Naive B cell (primary cell): ENCODE measurements at regions not wholly inside any gene's neighbourhood (a gene's known extent, or its start where the extent isn't known, plus 50 kb on each side); places are given as distances from the start of the nearest gene placed in this dataset.

ENCODE experiments used
- ATAC-seq, 2 donors: fragments of 150-1000 bp; cut with Tn5 transposase; 2 replicates each; pipeline ENCODE4 v1.10.0; 2021; ENCODE audit warnings: low read depth in 2 of 2, mild to moderate bottlenecking in 2 of 2, moderate library complexity in 2 of 2
- DNase-seq: peaks from one replicate; pipeline ENCODE4 v3.0.0; 2022
- H3K27ac Mint-ChIP-seq, 6 donors: one replicate each; pipeline ENCODE4 v1.8.0; 2020 to 2022; ENCODE audit warnings: mild to moderate bottlenecking in 6 of 6, mixed read lengths in 6 of 6, moderate library complexity in 5 of 6, inconsistent platforms in 2 of 6
- H3K27me3 Mint-ChIP-seq, 3 donors: one replicate each; pipeline ENCODE4 v1.8.0; 2021 to 2022; ENCODE audit warnings: mixed read lengths in 3 of 3, mild to moderate bottlenecking in 1 of 3
- H3K36me3 Mint-ChIP-seq, 2 donors: one replicate each; pipeline ENCODE4 v1.8.0; 2020 to 2022; ENCODE audit warnings: mixed read lengths in 2 of 2, inconsistent platforms in 1 of 2, mild to moderate bottlenecking in 1 of 2
- H3K4me1 Mint-ChIP-seq, 3 donors: one replicate each; pipeline ENCODE4 v1.8.0; 2020 to 2022; ENCODE audit warnings: mixed read lengths in 3 of 3, inconsistent platforms in 1 of 3, mild to moderate bottlenecking in 1 of 3, moderate library complexity in 1 of 3
- H3K4me3 Mint-ChIP-seq, 8 donors: one replicate each; pipeline ENCODE4 v1.8.0; 2020 to 2022; ENCODE audit warnings: mild to moderate bottlenecking in 8 of 8, mixed read lengths in 8 of 8, moderate library complexity in 8 of 8, inconsistent platforms in 2 of 8
- H3K9me3 Mint-ChIP-seq, 7 donors: one replicate each; pipeline ENCODE4 v1.8.0; 2020 to 2022; ENCODE audit warnings: mixed read lengths in 7 of 7, mild to moderate bottlenecking in 5 of 7, inconsistent platforms in 2 of 7, moderate library complexity in 1 of 7

GRCh38 chr3:103660810-103661209 lies 1226.0 kb downstream of the ZPLD1 start:
- H3K27me3 Mint-ChIP-seq: no peaks in the 10 kb centered on the region
- peaks cover 0 to 4% (median 0%) of the 10 kb centered on the region in 7 donors for H3K9me3 Mint-ChIP-seq
- ATAC-seq (no peak), DNase-seq (no peak)
- no peaks in the 10 kb centered on the region for H3K36me3 Mint-ChIP-seq
- H3K4me1 Mint-ChIP-seq: no peaks in the 10 kb centered on the region
- no peak overlapping the region for H3K4me3 Mint-ChIP-seq
- no peak overlapping the region for H3K27ac Mint-ChIP-seq

- no peaks in the 10 kb centered on the region for H3K27me3 Mint-ChIP-seq
- no peaks in the 10 kb centered on the region for H3K4me1 Mint-ChIP-seq
- no peak overlapping the region for H3K4me3 Mint-ChIP-seq
- H3K36me3 Mint-ChIP-seq: no peaks in the 10 kb centered on the region
- peaks cover 0 to 4% (median 0%) of the 10 kb centered on the region in 7 donors for H3K9me3 Mint-ChIP-seq
- no peak overlapping the region for H3K27ac Mint-ChIP-seq
- no peak for DNase-seq
- no peak for ATAC-seq
Observed at GRCh38 chr3:103662591-103662990, 1227.8 kb downstream of the ZPLD1 start.

- no peaks in the 10 kb centered on the region for H3K9me3 Mint-ChIP-seq
- H3K27ac Mint-ChIP-seq: no peak overlapping the region
- H3K27me3 Mint-ChIP-seq: no peaks in the 10 kb centered on the region
- DNase-seq (no peak), ATAC-seq (no peak)
- H3K4me1 Mint-ChIP-seq: no peaks in the 10 kb centered on the region
- no peaks in the 10 kb centered on the region for H3K36me3 Mint-ChIP-seq
- no peak overlapping the region for H3K4me3 Mint-ChIP-seq
Observed at GRCh38 chr3:103672346-103672745, 1237.5 kb downstream of the ZPLD1 start.

GRCh38 chr3:103684904-103685303 lies 1250.1 kb downstream of the ZPLD1 start:
- Mint-ChIP-seq H3K4me3 (no peak overlapping the region), H3K4me1 (no peaks in the 10 kb centered on the region), H3K27ac (no peak overlapping the region), H3K36me3 (no peaks in the 10 kb centered on the region), H3K27me3 (no peaks in the 10 kb centered on the region), H3K9me3 (peaks cover 0 to 13% (median 4%) of the 10 kb centered on the region in 7 donors)
- DNase-seq (no peak), ATAC-seq (no peak)

- no peaks in the 10 kb centered on the region for H3K4me1 Mint-ChIP-seq
- ATAC-seq (no peak), DNase-seq (no peak)
- no peaks in the 10 kb centered on the region for H3K27me3 Mint-ChIP-seq
- no peaks in the 10 kb centered on the region for H3K36me3 Mint-ChIP-seq
- no peak overlapping the region for H3K27ac Mint-ChIP-seq
- peaks cover 0 to 13% (median 4%) of the 10 kb centered on the region in 7 donors for H3K9me3 Mint-ChIP-seq
- H3K4me3 Mint-ChIP-seq: no peak overlapping the region
Observed at GRCh38 chr3:103685939-103686338, 1251.1 kb downstream of the ZPLD1 start.

- H3K27me3 Mint-ChIP-seq: no peaks in the 10 kb centered on the region
- H3K4me1 Mint-ChIP-seq: no peaks in the 10 kb centered on the region
- DNase-seq: no peak
- no peak overlapping the region for H3K4me3 Mint-ChIP-seq
- no peak overlapping the region for H3K27ac Mint-ChIP-seq
- peaks cover 0 to 26% (median 5%) of the 10 kb centered on the region in 7 donors for H3K9me3 Mint-ChIP-seq
- no peak for ATAC-seq
- no peaks in the 10 kb centered on the region for H3K36me3 Mint-ChIP-seq
Observed at GRCh38 chr3:103690536-103690935, 1255.7 kb downstream of the ZPLD1 start.

GRCh38 chr3:103693831-103694230 lies 1259.0 kb downstream of the ZPLD1 start:
- Mint-ChIP-seq H3K27me3 (no peaks in the 10 kb centered on the region), H3K4me1 (no peaks in the 10 kb centered on the region), H3K27ac (no peak overlapping the region), H3K4me3 (no peak overlapping the region), H3K36me3 (no peaks in the 10 kb centered on the region), H3K9me3 (peaks cover 0 to 21% (median 5%) of the 10 kb centered on the region in 7 donors)
- no peak for DNase-seq
- no peak for ATAC-seq

- no peak for ATAC-seq
- H3K9me3 Mint-ChIP-seq: no peaks in the 10 kb centered on the region
- DNase-seq: no peak
- H3K4me1 Mint-ChIP-seq: no peaks in the 10 kb centered on the region
- no peak overlapping the region for H3K27ac Mint-ChIP-seq
- no peaks in the 10 kb centered on the region for H3K27me3 Mint-ChIP-seq
- H3K4me3 Mint-ChIP-seq: no peak overlapping the region
- H3K36me3 Mint-ChIP-seq: no peaks in the 10 kb centered on the region
Observed at GRCh38 chr3:103698646-103699045, 1263.8 kb downstream of the ZPLD1 start.

GRCh38 chr3:103699228-103699627 lies 1264.4 kb downstream of the ZPLD1 start:
- Mint-ChIP-seq H3K4me3 (no peak overlapping the region), H3K36me3 (no peaks in the 10 kb centered on the region), H3K27me3 (no peaks in the 10 kb centered on the region), H3K4me1 (no peaks in the 10 kb centered on the region), H3K9me3 (no peaks in the 10 kb centered on the region), H3K27ac (no peak overlapping the region)
- ATAC-seq (no peak), DNase-seq (no peak)

GRCh38 chr3:103705641-103706040 lies 1270.8 kb downstream of the ZPLD1 start:
- no peak overlapping the region for H3K27ac Mint-ChIP-seq
- no peaks in the 10 kb centered on the region for H3K4me1 Mint-ChIP-seq
- no peak for ATAC-seq
- peaks cover 0 to 2% (median 0%) of the 10 kb centered on the region in 7 donors for H3K9me3 Mint-ChIP-seq
- H3K36me3 Mint-ChIP-seq: no peaks in the 10 kb centered on the region
- H3K4me3 Mint-ChIP-seq: no peak overlapping the region
- H3K27me3 Mint-ChIP-seq: no peaks in the 10 kb centered on the region
- DNase-seq: no peak

- Mint-ChIP-seq H3K9me3 (peaks cover 0 to 2% (median 0%) of the 10 kb centered on the region in 7 donors), H3K4me1 (no peaks in the 10 kb centered on the region), H3K27ac (no peak overlapping the region), H3K36me3 (no peaks in the 10 kb centered on the region), H3K27me3 (no peaks in the 10 kb centered on the region), H3K4me3 (no peak overlapping the region)
- DNase-seq: no peak
- ATAC-seq: no peak
Observed at GRCh38 chr3:103706671-103707070, 1271.9 kb downstream of the ZPLD1 start.

GRCh38 chr3:103711670-103712069 lies 1276.9 kb downstream of the ZPLD1 start:
- Mint-ChIP-seq H3K36me3 (no peaks in the 10 kb centered on the region), H3K4me1 (no peaks in the 10 kb centered on the region), H3K4me3 (no peak overlapping the region), H3K27me3 (no peaks in the 10 kb centered on the region), H3K27ac (no peak overlapping the region), H3K9me3 (peaks cover 0 to 4% (median 1%) of the 10 kb centered on the region in 7 donors)
- DNase-seq: no peak
- no peak for ATAC-seq

- H3K4me3 Mint-ChIP-seq: no peak overlapping the region
- no peaks in the 10 kb centered on the region for H3K27me3 Mint-ChIP-seq
- H3K27ac Mint-ChIP-seq: no peak overlapping the region
- H3K36me3 Mint-ChIP-seq: no peaks in the 10 kb centered on the region
- H3K4me1 Mint-ChIP-seq: no peaks in the 10 kb centered on the region
- H3K9me3 Mint-ChIP-seq: peaks cover 0 to 5% (median 3%) of the 10 kb centered on the region in 7 donors
- DNase-seq: no peak
- ATAC-seq: no peak
Observed at GRCh38 chr3:103712320-103713008, 1277.6 kb downstream of the ZPLD1 start.

GRCh38 chr3:103729547-103729946 lies 1294.7 kb downstream of the ZPLD1 start:
- H3K27ac Mint-ChIP-seq: no peak overlapping the region
- no peaks in the 10 kb centered on the region for H3K36me3 Mint-ChIP-seq
- H3K27me3 Mint-ChIP-seq: no peaks in the 10 kb centered on the region
- H3K4me3 Mint-ChIP-seq: no peak overlapping the region
- DNase-seq (no peak), ATAC-seq (no peak)
- H3K4me1 Mint-ChIP-seq: no peaks in the 10 kb centered on the region
- H3K9me3 Mint-ChIP-seq: peaks cover 0 to 9% (median 4%) of the 10 kb centered on the region in 7 donors

GRCh38 chr3:103730744-103731143 lies 1295.9 kb downstream of the ZPLD1 start:
- Mint-ChIP-seq H3K27me3 (no peaks in the 10 kb centered on the region), H3K9me3 (peaks cover 0 to 9% (median 4%) of the 10 kb centered on the region in 7 donors), H3K4me1 (no peaks in the 10 kb centered on the region), H3K27ac (no peak overlapping the region), H3K36me3 (no peaks in the 10 kb centered on the region), H3K4me3 (no peak overlapping the region)
- no peak for DNase-seq
- no peak for ATAC-seq
